Caco-2 (cell line): ENCODE measurements at regions not wholly inside any gene's neighbourhood (a gene's known extent, or its start where the extent isn't known, plus 50 kb on each side); places are given as distances from the start of the nearest gene placed in this dataset.

Source experiments
- BruUV-seq: library from RNA; stranded (reverse); fragments of 400-500 nt; replicated peaks from 2 replicates; lab custom pipeline; 2021; lab: Mats Ljungman, UMichigan
- CTCF ChIA-PET: fragments of 300-600 bp; sonication (Branson Sonifier 250); formaldehyde crosslinking; loops from one replicate; lab custom pipeline; 2022; ENCODE audit warnings: antibody characterized with exemption; lab: Charles Lee
- POLR2A ChIA-PET: fragments of 300-600 bp; sonication (Branson Sonifier 250); formaldehyde crosslinking; loops from one replicate; lab custom pipeline; 2022; ENCODE audit warnings: antibody characterized with exemption; lab: Charles Lee
- DNase-seq, 2 experiments: peaks; one replicate each; pipeline versions ENCODE4 v3.0.0 to v3.0.0-alpha.2; 2020 to 2022
- H3K27me3 ChIP-seq: replicated peaks from 2 replicates; pipeline ENCODE4 v1.6.0; 2011; ENCODE audit warnings: low read length; ENCODE audit not compliant: control insufficient read depth, insufficient read depth
- H3K36me3 ChIP-seq: 2 replicates; pipeline ENCODE4 v1.5.1; 2011; ENCODE audit warnings: low read length; ENCODE audit not compliant: control insufficient read depth, insufficient read depth
- H3K4me1 ChIP-seq: fragments of 250-450 bp; sonication (Bioruptor Pico); 2 replicates; pipeline ENCODE4 v1.5.1; 2020; ENCODE audit warnings: mild to moderate bottlenecking
- H3K4me3 ChIP-seq: 2 replicates; pipeline ENCODE4 v1.5.1; 2011; ENCODE audit warnings: low read depth, mild to moderate bottlenecking, control low read depth, low read length
- H3K9me3 ChIP-seq: fragments of 250-450 bp; sonication (Bioruptor Pico); 2 replicates; pipeline ENCODE4 v1.5.1; 2020; ENCODE audit warnings: mild to moderate bottlenecking, moderate library complexity
- H3K27ac Mint-ChIP-seq: one replicate; pipeline ENCODE4 v1.8.0; 2022; ENCODE audit warnings: mixed read lengths; ENCODE audit not compliant: unreplicated experiment
- H3K27me3 Mint-ChIP-seq: one replicate; pipeline ENCODE4 v1.8.0; 2022; ENCODE audit warnings: mixed read lengths; ENCODE audit not compliant: insufficient read depth, unreplicated experiment
- H3K36me3 Mint-ChIP-seq: one replicate; pipeline ENCODE4 v1.8.0; 2022; ENCODE audit warnings: mild to moderate bottlenecking, mixed read lengths; ENCODE audit not compliant: insufficient read depth, unreplicated experiment
- H3K4me1 Mint-ChIP-seq: one replicate; pipeline ENCODE4 v1.8.0; 2022; ENCODE audit warnings: low read depth, mixed read lengths; ENCODE audit not compliant: unreplicated experiment
- H3K4me3 Mint-ChIP-seq: one replicate; pipeline ENCODE4 v1.8.0; 2022; ENCODE audit warnings: mild to moderate bottlenecking, moderate library complexity, mixed read lengths; ENCODE audit not compliant: unreplicated experiment
- H3K9me3 Mint-ChIP-seq: one replicate; pipeline ENCODE4 v1.8.0; 2022; ENCODE audit warnings: mixed read lengths; ENCODE audit not compliant: unreplicated experiment
- intact Hi-C: fragments of 100-400 bp; cut with micrococcal nuclease; formaldehyde crosslinking; loops from one replicate; pipeline ENCODE4 v1.10.0; 2022; ENCODE audit not compliant: unreplicated experiment
- TF ChIP-seq, protein P1 (sequence below), 2 experiments: fragments of 200-600 bp in 1 of 2; IDR thresholded peaks; 1 replicate in 1 of 2; 2 replicates in 1 of 2; pipeline versions ENCODE4 v1.5.1 to v1.8.0; 2011 to 2022; ENCODE audit warnings: antibody characterized with exemption in 1 of 2, control low read depth in 1 of 2, inconsistent platforms in 1 of 2, low read depth in 1 of 2, low read length in 1 of 2, mild to moderate bottlenecking in 1 of 2, moderate library complexity in 1 of 2; ENCODE audit not compliant: insufficient read depth in 1 of 2, severe bottlenecking in 1 of 2, unreplicated experiment in 1 of 2

DNA sequence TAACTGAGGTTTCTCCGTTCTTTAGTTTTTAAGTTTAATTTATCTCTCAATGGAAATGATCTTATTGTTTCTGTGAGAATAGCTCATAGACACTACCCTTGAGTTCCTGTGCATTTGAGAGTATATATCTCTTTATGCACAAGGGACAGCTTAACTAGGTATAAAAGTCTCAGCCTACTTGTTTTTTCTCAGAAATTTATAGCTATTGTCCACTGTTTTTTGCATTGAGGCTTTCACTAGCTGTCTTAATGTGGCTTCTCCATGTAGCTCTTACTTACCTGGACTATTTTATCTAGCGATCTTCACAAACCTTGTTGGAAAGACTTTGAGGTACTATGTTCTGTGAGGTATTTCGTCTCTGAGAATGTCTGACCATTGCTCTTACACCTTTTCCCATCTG is 153.9 kb upstream of the RTL1 start:
- H3K4me1 Mint-ChIP-seq, result no peaks in the 10 kb centered on the region

DNA sequence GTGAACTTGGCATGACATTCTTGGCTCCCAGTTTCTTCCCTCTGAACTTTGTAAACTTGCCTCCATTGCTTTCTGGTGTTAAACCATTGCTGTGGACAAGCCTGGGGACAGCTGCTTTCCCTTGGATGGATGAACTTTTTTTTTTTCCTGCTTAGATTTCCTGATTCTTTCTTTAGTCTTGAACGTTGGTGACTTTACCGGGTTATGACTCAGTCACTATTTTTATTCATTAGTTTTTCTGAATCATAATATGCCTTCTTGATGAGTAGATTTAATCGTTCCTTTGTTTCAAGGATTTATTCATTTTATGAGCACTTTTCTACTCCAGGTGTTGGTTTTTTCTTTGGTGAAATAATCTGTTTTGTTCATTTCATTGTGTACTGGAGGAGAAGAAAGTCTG is 155.0 kb upstream of the RTL1 start:
- Mint-ChIP-seq H3K9me3 (no peaks in the 10 kb centered on the region), H3K27ac (no peak overlapping the region), H3K4me1 (no peaks in the 10 kb centered on the region), H3K27me3 (peaks cover 8% of the 10 kb centered on the region), H3K36me3 (no peaks in the 10 kb centered on the region), H3K4me3 (no peak overlapping the region)
- H3K4me3 ChIP-seq, result no peak overlapping the region
- H3K9me3 ChIP-seq, result peaks cover 10% of the 10 kb centered on the region; the same call in 1 of the 2 replicates
- ChIA-PET CTCF (no interaction called here), POLR2A (no interaction called here)
- TF ChIP-seq, protein P1, sequence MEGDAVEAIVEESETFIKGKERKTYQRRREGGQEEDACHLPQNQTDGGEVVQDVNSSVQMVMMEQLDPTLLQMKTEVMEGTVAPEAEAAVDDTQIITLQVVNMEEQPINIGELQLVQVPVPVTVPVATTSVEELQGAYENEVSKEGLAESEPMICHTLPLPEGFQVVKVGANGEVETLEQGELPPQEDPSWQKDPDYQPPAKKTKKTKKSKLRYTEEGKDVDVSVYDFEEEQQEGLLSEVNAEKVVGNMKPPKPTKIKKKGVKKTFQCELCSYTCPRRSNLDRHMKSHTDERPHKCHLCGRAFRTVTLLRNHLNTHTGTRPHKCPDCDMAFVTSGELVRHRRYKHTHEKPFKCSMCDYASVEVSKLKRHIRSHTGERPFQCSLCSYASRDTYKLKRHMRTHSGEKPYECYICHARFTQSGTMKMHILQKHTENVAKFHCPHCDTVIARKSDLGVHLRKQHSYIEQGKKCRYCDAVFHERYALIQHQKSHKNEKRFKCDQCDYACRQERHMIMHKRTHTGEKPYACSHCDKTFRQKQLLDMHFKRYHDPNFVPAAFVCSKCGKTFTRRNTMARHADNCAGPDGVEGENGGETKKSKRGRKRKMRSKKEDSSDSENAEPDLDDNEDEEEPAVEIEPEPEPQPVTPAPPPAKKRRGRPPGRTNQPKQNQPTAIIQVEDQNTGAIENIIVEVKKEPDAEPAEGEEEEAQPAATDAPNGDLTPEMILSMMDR (IDR thresholded peaks at IDR 0.05; ENCODE audit: insufficient read depth in 1 of 2, low read depth in 1 of 2, low read length in 1 of 2, severe bottlenecking in 1 of 2, unreplicated experiment in 1 of 2), result no peak
- no peaks in the 10 kb centered on the region for H3K36me3 ChIP-seq
- intact Hi-C loops, result no loop called here
- no peaks in the 10 kb centered on the region for H3K4me1 ChIP-seq
- H3K27me3 ChIP-seq, result no peaks in the 10 kb centered on the region
- DNase-seq, result no peak
- BruUV-seq, result no TSS peak

More for the DNA sequence above, 153.9 kb upstream of the RTL1 start:
- intact Hi-C loops, result no loop called here
- TF ChIP-seq, protein P1 (IDR thresholded peaks at IDR 0.05; ENCODE audit: insufficient read depth in 1 of 2, low read depth in 1 of 2, low read length in 1 of 2, severe bottlenecking in 1 of 2, unreplicated experiment in 1 of 2), result no peak
- H3K4me3 Mint-ChIP-seq, result no peak overlapping the region
- Histone ChIP-seq H3K4me1 (no peaks in the 10 kb centered on the region), H3K36me3 (no peaks in the 10 kb centered on the region), H3K9me3 (peaks cover 10% of the 10 kb centered on the region; the same call in 1 of the 2 replicates), H3K4me3 (no peak overlapping the region), H3K27me3 (no peaks in the 10 kb centered on the region)
- DNase-seq, result no peak
- POLR2A ChIA-PET, result no interaction called here
- peaks cover 6% of the 10 kb centered on the region for H3K27me3 Mint-ChIP-seq
- H3K9me3 Mint-ChIP-seq, result no peaks in the 10 kb centered on the region
- H3K27ac Mint-ChIP-seq, result no peak overlapping the region
- BruUV-seq, result no TSS peak
- CTCF ChIA-PET, result no interaction called here
- H3K36me3 Mint-ChIP-seq, result no peaks in the 10 kb centered on the region

DNA sequence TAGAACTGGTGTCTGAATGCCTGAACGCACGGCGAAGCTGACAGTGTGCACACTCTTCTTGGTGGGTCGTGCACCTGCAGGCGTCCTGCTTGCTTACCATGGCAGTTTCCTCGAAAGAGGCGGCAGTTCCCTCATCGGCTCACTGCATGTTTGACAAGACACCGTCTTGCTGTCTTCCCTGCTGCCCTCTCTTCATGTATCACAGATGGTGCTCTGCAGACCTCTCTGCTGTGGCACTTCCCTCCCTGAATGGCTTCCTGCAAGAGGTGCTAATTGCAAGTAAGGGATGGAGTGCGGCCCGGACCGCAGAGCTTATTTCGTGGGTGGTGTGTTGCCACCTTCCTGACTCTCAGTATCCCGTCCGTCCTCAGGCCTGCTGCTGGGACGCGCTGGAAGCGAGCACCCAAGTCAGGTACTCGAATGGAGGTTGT is 156.7 kb upstream of the RTL1 start:
- H3K27me3 ChIP-seq, result no peaks in the 10 kb centered on the region
- Mint-ChIP-seq H3K9me3 (no peaks in the 10 kb centered on the region), H3K4me3 (no peak overlapping the region), H3K36me3 (no peaks in the 10 kb centered on the region), H3K27me3 (peaks cover 8% of the 10 kb centered on the region), H3K4me1 (no peaks in the 10 kb centered on the region), H3K27ac (no peak overlapping the region)
- ChIA-PET CTCF (no interaction called here), POLR2A (no interaction called here)
- intact Hi-C loops, result no loop called here
- no peak overlapping the region for H3K4me3 ChIP-seq
- TF ChIP-seq, protein P1 (IDR thresholded peaks at IDR 0.05; ENCODE audit: insufficient read depth in 1 of 2, low read depth in 1 of 2, low read length in 1 of 2, severe bottlenecking in 1 of 2, unreplicated experiment in 1 of 2), result no peak
- no TSS peak for BruUV-seq
- H3K9me3 ChIP-seq, result peaks cover 10% of the 10 kb centered on the region; the same call in 1 of the 2 replicates
- no peak for DNase-seq
- no peaks in the 10 kb centered on the region for H3K4me1 ChIP-seq
- no peaks in the 10 kb centered on the region for H3K36me3 ChIP-seq
